ENCODE measurements at regions not wholly inside any gene's neighbourhood (a gene's known extent, or its start where the extent isn't known, plus 50 kb on each side); places are given as distances from the start of the nearest gene placed in this dataset.

DNA sequence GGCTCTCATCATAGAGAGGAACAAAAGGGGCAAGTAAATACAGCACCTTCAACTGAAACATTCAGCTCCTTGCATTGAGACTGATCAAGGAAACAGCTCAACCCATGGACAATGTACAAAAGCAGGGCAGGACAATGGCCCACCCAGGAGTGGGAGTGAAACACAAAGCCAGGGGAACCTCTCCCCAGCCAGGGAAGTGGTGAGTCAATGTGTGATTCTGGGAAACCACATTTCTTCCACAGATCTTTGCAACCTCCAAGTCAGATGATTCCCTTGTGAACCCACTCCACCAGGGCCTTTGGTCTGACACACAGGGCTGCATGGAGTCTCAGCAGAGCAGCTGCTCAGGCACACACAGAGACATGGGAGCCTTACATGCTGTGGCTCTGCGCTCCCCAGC is 294.5 kb downstream of the NR4A2 start:
- TF ChIP-seq CTCF (IDR thresholded peaks at IDR 0.05) (no peak), POLR2A (IDR thresholded peaks at IDR 0.05) (no peak)

All from gastroesophageal sphincter (tissue), 3 donors.